Liver (tissue), 7 donors: ENCODE measurements at regions not wholly inside any gene's neighbourhood (a gene's known extent, or its start where the extent isn't known, plus 50 kb on each side); places are given as distances from the start of the nearest gene placed in this dataset.

ENCODE experiments used
- DNase-seq: peaks from one replicate; pipeline ENCODE4 v3.0.0-alpha.2; 2017; ENCODE audit warnings: low spot score
- H3K27ac ChIP-seq, 2 donors: one replicate each; pipeline ENCODE4 v1.7.0; 2013; ENCODE audit warnings: inconsistent platforms in 2 of 2, low read length in 2 of 2, control low read depth in 1 of 2, low read depth in 1 of 2, mild to moderate bottlenecking in 1 of 2
- H3K27me3 ChIP-seq, 4 donors: one replicate each; pipeline versions ENCODE4 v1.6.1 to v1.7.0; 2013; ENCODE audit warnings: low read length in 3 of 4, inconsistent platforms in 1 of 4, mild to moderate bottlenecking in 1 of 4, moderate library complexity in 1 of 4; ENCODE audit not compliant: control insufficient read depth in 4 of 4, insufficient read depth in 4 of 4
- H3K36me3 ChIP-seq, 4 donors: one replicate each; pipeline versions ENCODE4 v1.6.1 to v1.7.0; 2013; ENCODE audit warnings: low read length in 3 of 4, mild to moderate bottlenecking in 3 of 4, low read depth in 1 of 4, moderate library complexity in 1 of 4; ENCODE audit not compliant: control insufficient read depth in 4 of 4, insufficient read depth in 3 of 4
- H3K4me1 ChIP-seq, 4 donors: one replicate each; pipeline versions ENCODE4 v1.6.1 to v1.7.0; 2013; ENCODE audit warnings: low read length in 3 of 4, mild to moderate bottlenecking in 3 of 4, moderate library complexity in 1 of 4; ENCODE audit not compliant: control insufficient read depth in 4 of 4, insufficient read depth in 4 of 4
- H3K4me3 ChIP-seq, 3 donors: one replicate each; pipeline versions ENCODE4 v1.6.1 to v1.7.0; 2013; ENCODE audit warnings: low read length in 3 of 3, control low read depth in 1 of 3, low read depth in 1 of 3, mild to moderate bottlenecking in 1 of 3
- H3K9ac ChIP-seq, 2 donors: one replicate each; pipeline ENCODE4 v1.7.0; 2013; ENCODE audit warnings: low read length in 2 of 2, mild to moderate bottlenecking in 2 of 2, moderate library complexity in 2 of 2, control low read depth in 1 of 2, low read depth in 1 of 2
- H3K9me3 ChIP-seq, 4 donors: one replicate each; pipeline versions ENCODE4 v1.6.1 to v1.7.0; 2013; ENCODE audit warnings: low read length in 3 of 4; ENCODE audit not compliant: control insufficient read depth in 4 of 4
- EGR1 ChIP-seq, 2 donors: IDR thresholded peaks; 2 replicates each; pipeline ENCODE4 v1.6.1; 2016 to 2018; ENCODE audit warnings: antibody characterized with exemption in 2 of 2, low read depth in 2 of 2
- FOXA1 ChIP-seq: IDR thresholded peaks from 2 replicates; pipeline ENCODE4 v1.6.1; 2016; ENCODE audit warnings: antibody characterized with exemption
- FOXA2 ChIP-seq: IDR thresholded peaks from 2 replicates; pipeline ENCODE4 v1.6.1; 2016; ENCODE audit warnings: antibody characterized with exemption
- GABPA ChIP-seq, 2 donors: IDR thresholded peaks in 1 of 2; conservative IDR thresholded peaks in 1 of 2; 2 replicates each; pipeline ENCODE4 v1.6.1; 2016; ENCODE audit warnings: antibody characterized with exemption in 2 of 2, mild to moderate bottlenecking in 1 of 2, moderate library complexity in 1 of 2
- HNF4G ChIP-seq: IDR thresholded peaks from 2 replicates; pipeline ENCODE4 v1.6.1; 2016; ENCODE audit warnings: antibody characterized with exemption
- JUND ChIP-seq, 2 donors: IDR thresholded peaks; 2 replicates each; pipeline ENCODE4 v1.6.1; 2016; ENCODE audit warnings: antibody characterized with exemption in 2 of 2
- MAX ChIP-seq: IDR thresholded peaks from 2 replicates; pipeline ENCODE4 v1.6.1; 2016; ENCODE audit warnings: antibody characterized with exemption
- RAD21 ChIP-seq, 2 donors: IDR thresholded peaks; 2 replicates each; pipeline ENCODE4 v1.6.1; 2016; ENCODE audit warnings: antibody characterized with exemption in 2 of 2, mild to moderate bottlenecking in 2 of 2
- REST ChIP-seq: IDR thresholded peaks from 2 replicates; pipeline ENCODE4 v1.6.1; 2016; ENCODE audit warnings: antibody characterized with exemption, mild to moderate bottlenecking
- RXRA ChIP-seq, 2 donors: IDR thresholded peaks; 2 replicates each; pipeline ENCODE4 v1.6.1; 2017 to 2018; ENCODE audit warnings: antibody characterized with exemption in 2 of 2, mild to moderate bottlenecking in 1 of 2
- SP1 ChIP-seq: IDR thresholded peaks from 2 replicates; pipeline ENCODE4 v1.6.1; 2018; ENCODE audit warnings: antibody characterized with exemption, mild to moderate bottlenecking
- TAF1 ChIP-seq: conservative IDR thresholded peaks from 2 replicates; pipeline ENCODE4 v1.6.1; 2016; ENCODE audit warnings: antibody characterized with exemption, mild to moderate bottlenecking
- YY1 ChIP-seq: IDR thresholded peaks from 2 replicates; pipeline ENCODE4 v1.6.1; 2016; ENCODE audit warnings: antibody characterized with exemption, mild to moderate bottlenecking
- WGBS: extraction: QIAGEN DNeasy Blood & Tissue Kit; methylation state at CpG from one replicate; pipeline ENCODE4 v1.1.7; 2013; 5-methylcytosine and 5-hydroxymethylcytosine counted together
- donor health status: healthy.
- donor health status: healthy.
- donor health status: healthy.
- donor health status: healthy.

- no peak overlapping the region for H3K4me3 ChIP-seq
- no peaks in the 10 kb centered on the region for H3K27me3 ChIP-seq
- 62% methylated on average over 15 of the region's 15 CpGs for whole genome bisulfite sequencing
- DNase-seq = no peak
- H3K4me1 ChIP-seq = no peaks in the 10 kb centered on the region
- no peak for TF ChIP-seq GABPA (IDR thresholded peaks at IDR 0.05 in 1 of 2, conservative IDR thresholded peaks at IDR 0.05 in 1 of 2)
- TF ChIP-seq MAX = no peak
- no peak for TF ChIP-seq EGR1 (IDR thresholded peaks at IDR 0.05; ENCODE audit: low read depth in 2 of 2)
- TF ChIP-seq RAD21 (IDR thresholded peaks at IDR 0.05) = no peak
- no peak for TF ChIP-seq SP1
- H3K27ac ChIP-seq = no peak overlapping the region
- H3K9me3 ChIP-seq = peaks cover 0 to 5% (median 1%) of the 10 kb centered on the region in 4 donors
- H3K36me3 ChIP-seq = no peaks in the 10 kb centered on the region
- no peak overlapping the region for H3K9ac ChIP-seq
Measured at GRCh38 chr16:51651061-51651466, 500.0 kb upstream of the SALL1 start.

GRCh38 chr16:51649631-51650030, 498.6 kb upstream of the SALL1 start:
- TF ChIP-seq TAF1 = no peak
- TF ChIP-seq YY1 = no peak
- no peak for TF ChIP-seq MAX
- TF ChIP-seq REST = no peak
- no peak for TF ChIP-seq FOXA1
- TF ChIP-seq RXRA (IDR thresholded peaks at IDR 0.05) = no peak
- no peak for TF ChIP-seq HNF4G
- no peak for TF ChIP-seq JUND (IDR thresholded peaks at IDR 0.05)
- TF ChIP-seq FOXA2 = no peak
- H3K4me1 ChIP-seq = no peaks in the 10 kb centered on the region
- 72% methylated on average over 5 of the region's 5 CpGs for WGBS

GRCh38 chr16:51648526-51648925, 497.5 kb upstream of the SALL1 start:
- H3K36me3 ChIP-seq = no peaks in the 10 kb centered on the region
- 84% methylated on average over 2 of the region's 2 CpGs for WGBS
- H3K27me3 ChIP-seq = no peaks in the 10 kb centered on the region
- no peaks in the 10 kb centered on the region for H3K4me1 ChIP-seq
- DNase-seq = no peak
- H3K27ac ChIP-seq = no peak overlapping the region
- TF ChIP-seq GABPA (IDR thresholded peaks at IDR 0.05 in 1 of 2, conservative IDR thresholded peaks at IDR 0.05 in 1 of 2) (no peak), YY1 (no peak), EGR1 (IDR thresholded peaks at IDR 0.05; ENCODE audit: low read depth in 2 of 2) (no peak)
- H3K9ac ChIP-seq = no peak overlapping the region
- H3K9me3 ChIP-seq = peaks cover 0 to 5% (median 1%) of the 10 kb centered on the region in 4 donors
- no peak overlapping the region for H3K4me3 ChIP-seq

More at GRCh38 chr16:51649631-51650030, 498.6 kb upstream of the SALL1 start:
- H3K9ac ChIP-seq = no peak overlapping the region
- no peaks in the 10 kb centered on the region for H3K27me3 ChIP-seq
- H3K4me3 ChIP-seq = no peak overlapping the region
- H3K27ac ChIP-seq = no peak overlapping the region
- H3K9me3 ChIP-seq = peaks cover 0 to 5% (median 1%) of the 10 kb centered on the region in 4 donors
- no peaks in the 10 kb centered on the region for H3K36me3 ChIP-seq
- DNase-seq = no peak
